Natural killer cell (primary cell): ENCODE measurements at regions not wholly inside any gene's neighbourhood (a gene's known extent, or its start where the extent isn't known, plus 50 kb on each side); places are given as distances from the start of the nearest gene placed in this dataset.

Source experiments
- ATAC-seq, 3 donors: fragments of 150-1000 bp in 2 of 3; fragments of 200-7000 bp in 1 of 3; cut with Tn5 transposase; 1 replicate in 1 of 3; 2 replicates in 2 of 3; pipeline ENCODE4 v1.10.0; 2021; ENCODE audit warnings: mild to moderate bottlenecking in 2 of 3, moderate library complexity in 2 of 3
- DNase-seq, 2 donors: peaks; one replicate each; pipeline versions ENCODE4 v3.0.0 to v3.0.0-alpha.2; 2013 to 2021; ENCODE audit warnings: mixed read lengths in 1 of 2
- H3K27ac ChIP-seq: one replicate; pipeline ENCODE4 v1.5.1; 2013; ENCODE audit warnings: mild to moderate bottlenecking, low read length
- H3K27me3 ChIP-seq: one replicate; pipeline ENCODE4 v1.6.1; 2013; ENCODE audit warnings: low read length; ENCODE audit not compliant: control insufficient read depth, insufficient read depth
- H3K36me3 ChIP-seq: one replicate; pipeline ENCODE4 v1.6.1; 2013; ENCODE audit warnings: low read length; ENCODE audit not compliant: control insufficient read depth, insufficient read depth
- H3K4me1 ChIP-seq: one replicate; pipeline ENCODE4 v1.6.1; 2013; ENCODE audit warnings: low read length; ENCODE audit not compliant: control insufficient read depth, insufficient read depth
- H3K4me3 ChIP-seq: one replicate; pipeline ENCODE4 v1.5.1; 2013; ENCODE audit warnings: low read length
- H3K9me3 ChIP-seq: one replicate; pipeline ENCODE4 v1.6.1; 2013; ENCODE audit warnings: low read length; ENCODE audit not compliant: control insufficient read depth, insufficient read depth
- H3K27ac Mint-ChIP-seq, 2 donors: one replicate each; pipeline ENCODE4 v1.8.0; 2022; ENCODE audit warnings: mild to moderate bottlenecking in 2 of 2, mixed read lengths in 2 of 2, moderate library complexity in 1 of 2
- H3K27me3 Mint-ChIP-seq, 2 donors: one replicate each; pipeline ENCODE4 v1.8.0; 2022; ENCODE audit warnings: low read depth in 2 of 2, mixed read lengths in 2 of 2
- H3K36me3 Mint-ChIP-seq: one replicate; pipeline ENCODE4 v1.8.0; 2022; ENCODE audit warnings: mixed read lengths
- H3K4me1 Mint-ChIP-seq, 2 donors: one replicate each; pipeline ENCODE4 v1.8.0; 2022; ENCODE audit warnings: mixed read lengths in 2 of 2
- H3K4me3 Mint-ChIP-seq: one replicate; pipeline ENCODE4 v1.8.0; 2022; ENCODE audit warnings: mild to moderate bottlenecking, moderate library complexity, mixed read lengths
- H3K9me3 Mint-ChIP-seq, 2 donors: one replicate each; pipeline ENCODE4 v1.8.0; 2022; ENCODE audit warnings: mixed read lengths in 2 of 2
- WGBS: methylation state at CpG from one replicate; pipeline ENCODE4 v1.1.7; 2013; ENCODE audit warnings: missing lambda C conversion rate; ENCODE audit not compliant: insufficient coverage; 5-methylcytosine and 5-hydroxymethylcytosine counted together
- intact Hi-C: fragments of 100-400 bp; cut with micrococcal nuclease; formaldehyde crosslinking; loops from one replicate; pipeline ENCODE4 v1.14.2; 2022
- TF ChIP-seq, protein P1 (sequence below): fragments of 200-600 bp; IDR thresholded peaks from one replicate; pipeline ENCODE4 v1.8.0; 2022; ENCODE audit warnings: antibody characterized with exemption

GRCh38 chr18:10051877-10052631, 138.2 kb downstream of the VAPA start:
- H3K9me3 Mint-ChIP-seq: no peaks in the 10 kb centered on the region
- DNase-seq (no peak), ATAC-seq (no peak)
- no peak overlapping the region for H3K4me3 Mint-ChIP-seq
- TF ChIP-seq, protein P1, sequence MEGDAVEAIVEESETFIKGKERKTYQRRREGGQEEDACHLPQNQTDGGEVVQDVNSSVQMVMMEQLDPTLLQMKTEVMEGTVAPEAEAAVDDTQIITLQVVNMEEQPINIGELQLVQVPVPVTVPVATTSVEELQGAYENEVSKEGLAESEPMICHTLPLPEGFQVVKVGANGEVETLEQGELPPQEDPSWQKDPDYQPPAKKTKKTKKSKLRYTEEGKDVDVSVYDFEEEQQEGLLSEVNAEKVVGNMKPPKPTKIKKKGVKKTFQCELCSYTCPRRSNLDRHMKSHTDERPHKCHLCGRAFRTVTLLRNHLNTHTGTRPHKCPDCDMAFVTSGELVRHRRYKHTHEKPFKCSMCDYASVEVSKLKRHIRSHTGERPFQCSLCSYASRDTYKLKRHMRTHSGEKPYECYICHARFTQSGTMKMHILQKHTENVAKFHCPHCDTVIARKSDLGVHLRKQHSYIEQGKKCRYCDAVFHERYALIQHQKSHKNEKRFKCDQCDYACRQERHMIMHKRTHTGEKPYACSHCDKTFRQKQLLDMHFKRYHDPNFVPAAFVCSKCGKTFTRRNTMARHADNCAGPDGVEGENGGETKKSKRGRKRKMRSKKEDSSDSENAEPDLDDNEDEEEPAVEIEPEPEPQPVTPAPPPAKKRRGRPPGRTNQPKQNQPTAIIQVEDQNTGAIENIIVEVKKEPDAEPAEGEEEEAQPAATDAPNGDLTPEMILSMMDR: no peak
- H3K9me3 ChIP-seq: no peaks in the 10 kb centered on the region
- intact Hi-C loops: no loop called here
- no peaks in the 10 kb centered on the region for H3K27me3 Mint-ChIP-seq
- WGBS: 82% methylated on average over 8 of the region's 8 CpGs
- H3K27ac ChIP-seq: no peak overlapping the region
- H3K27ac Mint-ChIP-seq: no peak overlapping the region
- H3K4me1 Mint-ChIP-seq: no peaks in the 10 kb centered on the region
- no peak overlapping the region for H3K4me3 ChIP-seq
- no peaks in the 10 kb centered on the region for H3K36me3 ChIP-seq
- H3K4me1 ChIP-seq: peaks cover 7% of the 10 kb centered on the region
- H3K27me3 ChIP-seq: no peaks in the 10 kb centered on the region
- no peaks in the 10 kb centered on the region for H3K36me3 Mint-ChIP-seq

DNA sequence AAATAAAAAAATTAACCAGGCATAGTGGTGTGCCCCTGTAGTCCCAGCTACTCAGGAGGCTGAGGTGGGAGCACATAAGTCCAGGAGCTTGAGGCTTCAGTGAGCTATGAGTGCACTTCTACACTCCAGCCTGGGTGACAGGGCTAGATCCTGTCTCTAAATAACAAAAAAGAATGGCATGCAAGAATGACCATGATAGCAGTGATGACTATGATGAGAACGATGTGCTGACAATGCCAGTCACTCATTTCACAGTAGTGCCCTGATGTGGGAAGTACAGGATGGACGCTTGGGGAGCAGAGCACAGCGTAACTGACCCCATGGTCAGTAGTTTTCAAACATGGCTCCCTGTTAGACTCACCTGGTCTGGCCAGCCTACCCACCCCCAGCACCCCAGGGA, 139.1 kb downstream of the VAPA start:
- Histone ChIP-seq H3K4me3 (no peak overlapping the region), H3K27ac (no peak overlapping the region), H3K27me3 (no peaks in the 10 kb centered on the region), H3K4me1 (peaks cover 9% of the 10 kb centered on the region), H3K9me3 (no peaks in the 10 kb centered on the region), H3K36me3 (no peaks in the 10 kb centered on the region)
- H3K36me3 Mint-ChIP-seq: no peaks in the 10 kb centered on the region
- H3K27ac Mint-ChIP-seq: no peak overlapping the region
- 86% methylated on average over 3 of the region's 3 CpGs for WGBS
- DNase-seq (no peak), ATAC-seq (no peak)
- TF ChIP-seq, protein P1: no peak
- H3K27me3 Mint-ChIP-seq: no peaks in the 10 kb centered on the region
- no peak overlapping the region for H3K4me3 Mint-ChIP-seq
- intact Hi-C loops: no loop called here
- H3K4me1 Mint-ChIP-seq: no peaks in the 10 kb centered on the region
- H3K9me3 Mint-ChIP-seq: no peaks in the 10 kb centered on the region

DNA sequence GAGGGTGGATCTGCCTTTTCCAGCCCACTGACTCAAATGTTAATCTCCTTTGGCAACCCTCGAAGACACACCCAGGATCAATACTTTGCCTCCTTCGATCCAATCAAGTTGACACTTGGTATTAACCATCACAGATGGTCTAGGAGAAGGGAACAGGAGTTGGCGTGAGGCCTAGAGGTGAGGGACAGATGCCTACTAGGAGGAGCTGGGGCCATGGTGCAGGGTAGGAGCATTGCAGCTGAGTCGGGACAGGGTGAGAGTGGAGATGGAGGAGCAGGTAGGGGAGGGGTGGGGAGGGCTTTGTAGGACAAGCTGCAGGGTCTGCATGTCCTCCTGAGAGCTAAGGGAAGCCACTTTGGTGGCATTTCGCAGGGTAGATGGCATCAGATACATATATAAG, 140.0 kb downstream of the VAPA start:
- Mint-ChIP-seq H3K4me1 (no peaks in the 10 kb centered on the region), H3K36me3 (no peaks in the 10 kb centered on the region), H3K4me3 (no peak overlapping the region), H3K27me3 (no peaks in the 10 kb centered on the region), H3K27ac (no peak overlapping the region), H3K9me3 (no peaks in the 10 kb centered on the region)
- intact Hi-C loops: no loop called here
- 92% methylated on average over 5 of the region's 5 CpGs for WGBS
- no peaks in the 10 kb centered on the region for H3K36me3 ChIP-seq
- no peak overlapping the region for H3K4me3 ChIP-seq
- no peaks in the 10 kb centered on the region for H3K27me3 ChIP-seq
- no peak for DNase-seq
- ATAC-seq: no peak
- peaks cover 11% of the 10 kb centered on the region for H3K4me1 ChIP-seq
- H3K27ac ChIP-seq: no peak overlapping the region
- TF ChIP-seq, protein P1: no peak
- no peaks in the 10 kb centered on the region for H3K9me3 ChIP-seq

GRCh38 chr18:10054366-10054765, 140.6 kb downstream of the VAPA start:
- Mint-ChIP-seq H3K4me1 (no peaks in the 10 kb centered on the region), H3K4me3 (no peak overlapping the region), H3K36me3 (no peaks in the 10 kb centered on the region), H3K27ac (no peak overlapping the region), H3K27me3 (no peaks in the 10 kb centered on the region), H3K9me3 (no peaks in the 10 kb centered on the region)
- Histone ChIP-seq H3K4me1 (peaks cover 12% of the 10 kb centered on the region), H3K4me3 (no peak overlapping the region), H3K36me3 (no peaks in the 10 kb centered on the region), H3K9me3 (no peaks in the 10 kb centered on the region), H3K27me3 (no peaks in the 10 kb centered on the region), H3K27ac (no peak overlapping the region)
- ATAC-seq (no peak), DNase-seq (no peak)
- WGBS: 92% methylated on average over 10 of the region's 10 CpGs
- intact Hi-C loops: no loop called here
- TF ChIP-seq, protein P1: no peak
